CD4-positive, alpha-beta T cell treated with Interleukin-6 at 100 ng/mL for 8 hours (primary cell): ENCODE measurements at regions not wholly inside any gene's neighbourhood (a gene's known extent, or its start where the extent isn't known, plus 50 kb on each side); places are given as distances from the start of the nearest gene placed in this dataset.

Source experiments
- DNase-seq: peaks from one replicate; pipeline ENCODE4 v3.0.0-alpha.2; 2020; ENCODE audit warnings: mixed read lengths, low spot score

DNA sequence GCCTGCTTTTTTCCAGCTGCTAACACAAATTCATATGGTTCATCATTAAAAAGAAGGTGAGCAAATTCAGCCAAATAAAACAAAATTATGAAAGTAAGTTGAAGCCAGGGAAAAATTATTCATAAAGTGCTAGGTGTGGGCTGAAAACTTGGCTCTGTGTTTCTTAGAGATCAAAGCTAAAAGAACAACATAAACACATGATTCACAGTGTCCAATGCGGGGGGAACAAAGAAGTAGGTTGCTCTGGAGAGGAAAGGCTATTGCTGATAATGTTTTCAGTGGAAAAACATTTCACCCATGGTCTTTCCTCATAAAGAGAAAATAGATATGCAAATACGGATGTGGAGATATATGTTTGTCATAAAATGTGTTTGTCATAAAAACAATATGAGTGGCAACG, 1691.5 kb upstream of the SLC10A2 start:
- DNase-seq, result no peak

DNA sequence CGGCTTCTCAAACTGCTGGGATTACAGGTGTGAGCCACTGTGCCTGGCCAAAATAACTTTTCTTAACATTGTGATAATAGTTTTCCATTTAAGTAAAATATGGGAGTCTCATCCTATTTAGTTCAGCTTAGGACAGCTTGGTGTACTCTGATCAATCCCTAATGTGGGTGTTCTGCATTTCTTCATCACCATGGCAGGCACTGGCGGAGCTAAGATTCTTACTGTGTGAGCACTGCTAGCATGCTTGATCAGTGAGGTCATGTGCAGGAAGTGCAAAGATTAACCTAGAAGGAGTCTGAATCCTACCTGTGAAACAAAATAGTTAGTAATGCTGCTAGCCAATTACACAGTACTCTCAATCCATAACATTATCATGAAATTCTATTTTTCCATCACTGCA, 1684.2 kb upstream of the SLC10A2 start:
- DNase-seq, result no peak

DNA sequence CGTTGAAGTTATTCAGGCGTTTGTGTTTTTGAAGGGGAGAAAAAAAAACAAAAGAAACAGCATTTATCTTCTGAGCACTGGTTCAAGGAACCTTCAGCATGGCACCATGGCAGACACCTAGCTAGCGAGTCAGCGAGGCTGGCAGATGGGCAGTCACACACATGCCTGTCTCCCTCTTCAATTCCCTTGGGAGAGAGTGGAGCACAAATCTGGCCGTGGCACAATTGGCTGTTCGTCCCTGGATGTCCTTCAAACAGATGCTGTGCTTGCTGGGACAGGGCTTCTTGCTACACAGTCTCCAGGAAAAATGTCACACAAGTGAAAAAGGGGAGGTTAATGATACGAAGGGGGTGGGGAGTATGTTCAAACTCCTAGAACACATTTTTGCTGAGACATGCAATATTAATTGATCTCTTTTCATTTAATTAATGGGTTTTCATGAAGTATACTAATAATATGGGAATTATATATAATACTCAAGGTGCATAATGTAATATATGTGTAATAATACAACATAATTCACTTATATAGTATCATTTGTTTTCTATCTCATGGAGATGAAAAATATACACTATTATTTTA, 1674.5 kb upstream of the SLC10A2 start:
- DNase-seq, result no peak

GRCh38 chr13:104737713-104738112, 1671.5 kb upstream of the SLC10A2 start:
- DNase-seq, result no peak

DNA sequence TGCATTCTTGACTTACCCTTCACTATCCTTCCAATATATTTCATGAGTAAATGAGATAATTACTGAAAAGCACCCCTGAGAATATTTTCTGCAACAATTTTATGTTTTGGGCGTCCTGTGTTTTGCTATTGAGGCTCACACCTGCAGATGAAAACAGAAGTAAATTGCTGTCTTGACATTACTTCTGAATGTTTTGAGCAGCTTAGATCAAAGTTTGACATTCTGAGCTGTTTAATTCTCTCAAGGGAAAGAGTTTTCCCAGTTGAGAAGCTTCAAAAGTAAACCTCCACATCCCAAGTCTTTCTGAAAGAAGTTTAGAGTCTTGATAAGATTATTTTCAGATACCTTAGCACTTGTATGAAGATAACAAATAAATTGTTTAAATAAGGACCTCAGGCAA, 1667.2 kb upstream of the SLC10A2 start:
- no peak for DNase-seq

GRCh38 chr13:104715111-104715510, 1648.9 kb upstream of the SLC10A2 start:
- no peak for DNase-seq

- DNase-seq, result no peak
These were observed 1639.0 kb upstream of the SLC10A2 start for GRCh38 chr13:104705031-104705750.

GRCh38 chr13:104701591-104701990, 1635.4 kb upstream of the SLC10A2 start:
- no peak for DNase-seq

GRCh38 chr13:104694397-104694796, 1628.2 kb upstream of the SLC10A2 start:
- DNase-seq, result no peak

DNA sequence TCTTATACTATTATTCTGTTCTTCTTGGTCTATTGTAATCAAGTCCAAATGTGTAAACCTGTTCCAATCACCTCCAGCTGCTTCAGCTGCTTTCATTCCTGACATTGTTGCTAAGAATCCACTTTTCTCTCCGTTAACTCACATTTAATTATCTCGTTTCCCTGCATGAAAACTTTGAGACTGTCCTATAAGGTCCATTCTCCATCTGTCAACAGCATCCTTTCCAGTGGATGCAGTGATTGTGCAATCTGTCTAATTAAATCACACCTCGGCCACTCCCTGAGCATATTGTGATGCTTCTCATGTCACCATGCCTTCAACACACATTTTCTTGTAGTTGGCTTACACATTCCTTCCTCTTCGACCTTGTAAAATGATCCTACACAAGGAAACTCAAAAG, 1626.9 kb upstream of the SLC10A2 start:
- no peak for DNase-seq

DNA sequence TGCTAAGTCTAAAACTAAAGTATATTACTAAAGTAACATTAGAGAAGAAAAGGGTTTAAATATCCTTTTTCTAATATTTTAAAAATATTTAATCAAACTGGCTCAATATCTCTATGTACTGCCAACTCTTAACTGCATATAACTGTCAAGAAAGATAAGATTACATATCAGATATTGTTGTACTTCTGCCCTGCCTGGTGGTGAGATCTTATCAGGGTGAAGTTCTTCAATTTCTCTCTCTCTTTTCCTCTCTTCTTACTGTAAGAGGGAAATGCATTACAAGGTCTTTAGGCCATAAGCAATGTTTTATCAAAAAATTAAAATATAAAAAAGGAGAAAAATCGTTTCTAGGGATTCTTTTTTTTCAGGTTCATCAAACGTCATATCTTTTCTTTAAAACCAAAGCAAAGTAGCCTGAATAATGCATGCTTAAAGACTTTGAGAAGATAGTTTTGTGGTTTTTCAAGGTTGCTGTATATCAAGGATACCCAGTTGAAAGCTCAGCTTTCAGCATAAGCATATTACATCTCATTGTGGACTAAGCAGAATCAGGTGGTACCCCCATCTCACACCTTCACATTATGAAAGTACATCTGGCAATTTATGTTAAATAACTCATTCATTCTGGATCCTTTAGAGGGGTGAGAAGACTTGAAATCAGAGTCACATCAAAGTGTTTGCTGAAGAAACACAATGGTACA, 1625.7 kb upstream of the SLC10A2 start:
- DNase-seq, result no peak

- DNase-seq, result no peak
These were observed 1620.3 kb upstream of the SLC10A2 start for GRCh38 chr13:104686484-104686883.

DNA sequence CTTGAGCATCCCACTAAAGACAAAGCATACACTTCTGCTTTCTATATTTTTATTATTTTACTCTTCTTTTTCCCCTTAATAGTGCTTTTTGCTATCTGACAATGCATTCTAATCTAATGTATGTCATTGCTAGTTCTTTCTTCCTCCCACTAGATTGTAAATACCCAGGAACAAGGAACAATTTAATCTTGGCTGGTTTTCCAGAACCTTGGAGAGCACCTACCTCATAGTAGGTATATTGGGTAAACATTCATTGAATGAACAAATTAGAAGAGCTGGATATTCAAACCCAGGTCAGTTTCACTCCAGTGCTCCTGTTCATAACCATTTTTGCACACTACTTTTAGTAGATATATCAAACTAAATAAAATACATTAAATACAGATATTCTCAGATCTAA, 1617.6 kb upstream of the SLC10A2 start:
- no peak for DNase-seq

- no peak for DNase-seq
These were observed 1611.9 kb upstream of the SLC10A2 start for GRCh38 chr13:104678161-104678560.

- no peak for DNase-seq
These were observed 1605.7 kb upstream of the SLC10A2 start for GRCh38 chr13:104671901-104672300.

- no peak for DNase-seq
These were observed 1591.0 kb upstream of the SLC10A2 start for GRCh38 chr13:104657196-104657595.

DNA sequence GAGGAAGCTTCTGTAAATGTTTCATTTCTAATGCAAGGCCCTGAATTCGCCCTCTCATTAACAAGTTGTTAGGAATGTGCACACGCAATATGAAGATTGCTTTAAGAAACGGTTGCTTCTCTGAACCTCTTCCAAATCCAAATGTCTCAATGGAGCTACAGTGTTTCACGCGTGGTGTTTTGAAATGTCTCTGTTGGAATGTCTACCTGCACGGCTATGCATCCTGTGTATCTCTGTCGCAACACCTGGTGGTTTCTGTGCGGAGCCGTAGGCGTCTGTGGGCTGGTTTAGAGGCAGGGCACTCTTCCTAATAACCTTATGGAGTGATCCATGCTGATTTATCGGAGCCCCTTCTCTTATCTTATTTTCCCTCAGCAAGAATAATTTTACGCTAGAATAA, 1584.2 kb upstream of the SLC10A2 start:
- DNase-seq, result no peak

DNA sequence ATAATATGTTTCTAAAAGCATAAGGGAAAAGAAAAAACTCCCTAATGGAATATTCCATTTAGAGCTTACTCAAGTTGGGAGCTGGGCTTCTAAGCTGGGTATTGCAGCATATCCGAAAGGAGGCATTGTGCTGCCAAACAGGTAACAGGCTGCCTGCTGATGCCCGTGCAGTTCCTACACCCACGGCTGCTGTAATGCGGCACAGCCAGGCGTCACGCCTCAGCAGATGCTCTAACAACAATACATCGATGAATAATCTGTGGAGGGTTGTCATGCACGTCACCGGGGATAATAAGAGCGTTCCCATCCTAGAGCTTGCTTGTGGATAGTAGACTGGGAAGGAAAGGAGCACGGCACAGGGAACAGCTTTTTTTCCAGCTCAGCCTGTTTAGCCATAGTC, 1582.1 kb upstream of the SLC10A2 start:
- no peak for DNase-seq

GRCh38 chr13:104645786-104646185, 1579.6 kb upstream of the SLC10A2 start:
- no peak for DNase-seq

DNA sequence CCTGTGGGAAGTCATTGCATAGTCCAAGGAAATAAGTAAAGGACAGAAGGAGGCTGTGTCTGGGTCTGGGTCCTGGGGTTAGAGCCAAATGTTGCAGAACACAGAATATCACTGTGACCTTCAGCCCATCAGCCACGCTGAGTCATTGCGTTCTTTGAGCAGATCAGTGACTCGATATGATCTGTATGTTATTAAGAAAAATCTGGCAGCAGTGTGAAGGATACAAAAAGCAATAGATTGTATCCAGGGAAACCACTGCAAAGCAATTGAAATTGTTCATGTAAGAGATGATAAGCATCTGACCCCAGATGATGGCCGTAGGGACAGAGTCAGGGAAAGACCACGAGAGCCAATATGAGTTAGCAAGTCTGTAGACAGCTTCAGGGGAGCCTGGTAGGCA, 1575.1 kb upstream of the SLC10A2 start:
- no peak for DNase-seq

- DNase-seq, result no peak
These were observed 1569.7 kb upstream of the SLC10A2 start for GRCh38 chr13:104635879-104636278.

GRCh38 chr13:104634016-104634415, 1567.8 kb upstream of the SLC10A2 start:
- DNase-seq, result no peak

DNA sequence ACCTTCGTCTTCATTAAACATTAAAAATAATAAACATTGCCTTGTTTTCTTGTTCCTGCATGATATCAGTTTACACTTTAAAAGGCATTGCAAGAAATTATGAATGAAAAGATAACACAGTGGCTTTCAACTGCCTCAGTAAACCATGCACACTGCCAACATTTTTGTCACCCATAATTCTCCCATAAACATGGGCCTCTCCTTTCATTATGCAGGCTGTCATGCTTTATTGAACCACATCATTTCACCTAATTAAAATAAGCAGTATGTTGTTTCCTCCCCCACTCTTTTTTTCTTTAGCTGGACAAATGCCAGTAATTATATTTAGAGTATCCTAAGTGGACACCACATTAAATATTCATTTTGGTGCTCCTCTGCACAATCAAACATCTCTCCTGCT, 1566.5 kb upstream of the SLC10A2 start:
- DNase-seq, result no peak

DNA sequence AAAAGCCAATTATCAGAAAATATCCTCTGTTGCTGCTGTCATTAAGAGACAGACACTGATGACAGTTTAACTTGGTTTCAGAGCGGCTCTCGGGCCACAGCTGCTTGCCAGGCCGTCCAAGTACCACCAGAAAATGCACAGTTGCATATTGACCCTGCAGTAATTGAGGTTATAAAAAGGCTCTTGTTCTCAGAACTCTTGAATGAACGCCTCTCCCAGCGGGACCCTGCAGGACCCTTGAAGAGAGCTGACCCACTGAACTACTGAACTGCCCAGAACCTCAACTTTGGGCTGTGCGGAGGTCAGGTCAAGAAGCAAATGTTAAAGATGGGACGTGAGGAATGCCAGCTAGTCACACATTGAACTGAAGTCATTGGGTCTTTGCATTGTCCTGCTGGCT, 1559.0 kb upstream of the SLC10A2 start:
- DNase-seq, result no peak
